IMR-90 (cell line): ENCODE measurements at regions not wholly inside any gene's neighbourhood (a gene's known extent, or its start where the extent isn't known, plus 50 kb on each side); places are given as distances from the start of the nearest gene placed in this dataset.

Experiments used
- ATAC-seq: fragments of 200-7000 bp; cut with Tn5 transposase; 2 replicates; pipeline ENCODE4 v1.9.1; 2020; ENCODE audit warnings: low read depth, mild to moderate bottlenecking, moderate library complexity
- BruUV-seq: library from RNA; stranded (reverse); fragments of 400-500 nt; replicated peaks from 2 replicates; lab custom pipeline; 2021; lab: Mats Ljungman, UMichigan
- CTCF ChIA-PET: fragments of 300-600 bp; formaldehyde crosslinking; extraction: SDS; loops from one replicate; lab custom pipeline; 2021; ENCODE audit warnings: antibody characterized with exemption; lab: Yijun Ruan, JAX
- POLR2A ChIA-PET: fragments of 300-600 bp; sonication (Branson Sonifier 250); formaldehyde crosslinking; loops from one replicate; lab custom pipeline; 2022; ENCODE audit warnings: antibody characterized with exemption; ENCODE audit not compliant: unreplicated experiment; lab: Charles Lee
- DNase-seq: peaks from one replicate; pipeline ENCODE4 v3.0.0; 2013
- H2AFZ ChIP-seq: replicated peaks from 2 replicates; pipeline ENCODE3; 2013; ENCODE audit warnings: low read length, mild to moderate bottlenecking; ENCODE audit not compliant: poor library complexity
- H2AK5ac ChIP-seq: 2 replicates; pipeline ENCODE4 v1.6.1; 2013; ENCODE audit warnings: low read depth, low read length, inconsistent platforms
- H2AK9ac ChIP-seq: replicated peaks from 2 replicates; pipeline ENCODE3; 2013; ENCODE audit warnings: mild to moderate bottlenecking, low read depth, low read length, moderate library complexity; ENCODE audit not compliant: poor library complexity
- H2BK120ac ChIP-seq: 2 replicates; pipeline ENCODE4 v1.6.1; 2013; ENCODE audit warnings: low read depth, low read length, inconsistent platforms
- H2BK15ac ChIP-seq: 3 replicates; pipeline ENCODE4 v1.6.1; 2013; ENCODE audit warnings: low read depth, low read length, inconsistent platforms
- H2BK20ac ChIP-seq: 2 replicates; pipeline ENCODE4 v1.6.1; 2013; ENCODE audit warnings: low read depth, mild to moderate bottlenecking, inconsistent platforms, low read length, moderate library complexity
- H2BK5ac ChIP-seq: 2 replicates; pipeline ENCODE4 v1.6.1; 2013; ENCODE audit warnings: mild to moderate bottlenecking, low read depth, low read length, inconsistent platforms; ENCODE audit not compliant: poor library complexity, severe bottlenecking
- H3K14ac ChIP-seq: replicated peaks from 2 replicates; pipeline ENCODE4 v1.6.1; 2013; ENCODE audit warnings: low read depth, low read length, inconsistent platforms
- H3K18ac ChIP-seq: 2 replicates; pipeline ENCODE4 v1.6.1; 2013; ENCODE audit warnings: low read depth, low read length, control low read depth
- H3K23ac ChIP-seq: 2 replicates; pipeline ENCODE4 v1.6.1; 2013; ENCODE audit warnings: low read depth, low read length, inconsistent platforms
- H3K27ac ChIP-seq: 2 replicates; pipeline ENCODE4 v1.5.1; 2013; ENCODE audit warnings: mild to moderate bottlenecking, control low read depth, low read length; ENCODE audit not compliant: insufficient read depth
- H3K27me3 ChIP-seq: 2 replicates; pipeline ENCODE4 v1.6.1; 2013; ENCODE audit warnings: low read length; ENCODE audit not compliant: control insufficient read depth, insufficient read depth
- H3K36me3 ChIP-seq: 2 replicates; pipeline ENCODE4 v1.6.1; 2013; ENCODE audit warnings: low read length, mixed read lengths; ENCODE audit not compliant: control insufficient read depth, insufficient read depth
- H3K4ac ChIP-seq: 2 replicates; pipeline ENCODE4 v1.6.1; 2013; ENCODE audit warnings: low read depth, low read length, inconsistent platforms
- H3K4me1 ChIP-seq: 2 replicates; pipeline ENCODE4 v1.6.1; 2013; ENCODE audit warnings: low read length, mixed read lengths; ENCODE audit not compliant: control insufficient read depth, insufficient read depth
- H3K4me2 ChIP-seq: 2 replicates; pipeline ENCODE4 v1.6.1; 2013; ENCODE audit warnings: low read depth, mild to moderate bottlenecking, control low read depth, low read length, moderate library complexity
- H3K4me3 ChIP-seq: 2 replicates; pipeline ENCODE4 v1.5.1; 2013; ENCODE audit warnings: low read depth, mild to moderate bottlenecking, control low read depth, low read length, moderate library complexity; ENCODE audit not compliant: insufficient read depth
- H3K56ac ChIP-seq: 2 replicates; pipeline ENCODE4 v1.6.1; 2013; ENCODE audit warnings: low read length, inconsistent platforms; ENCODE audit not compliant: insufficient read depth; ENCODE audit errors: extremely low read depth
- H3K79me1 ChIP-seq, 2 experiments: 2 replicates each; pipeline ENCODE4 v1.6.1; 2013; ENCODE audit warnings: low read length in 2 of 2, inconsistent platforms in 1 of 2, low read depth in 1 of 2
- H3K9ac ChIP-seq: 2 replicates; pipeline ENCODE4 v1.6.1; 2013; ENCODE audit warnings: low read depth, low read length, control low read depth
- H3K9me1 ChIP-seq: 2 replicates; pipeline ENCODE4 v1.6.1; 2013; ENCODE audit warnings: low read length, inconsistent platforms; ENCODE audit not compliant: insufficient read depth
- H3K9me3 ChIP-seq: 2 replicates; pipeline ENCODE4 v1.6.1; 2013; ENCODE audit warnings: low read length; ENCODE audit not compliant: control insufficient read depth, insufficient read depth
- H4K20me1 ChIP-seq: 2 replicates; pipeline ENCODE4 v1.6.1; 2013; ENCODE audit warnings: low read length, inconsistent platforms; ENCODE audit not compliant: insufficient read depth
- H4K5ac ChIP-seq: 2 replicates; pipeline ENCODE4 v1.6.1; 2013; ENCODE audit warnings: mild to moderate bottlenecking, low read depth, low read length, control low read depth
- H4K8ac ChIP-seq, 2 experiments: 2 replicates each; pipeline ENCODE4 v1.6.1; 2013; ENCODE audit warnings: low read depth in 2 of 2, low read length in 2 of 2, control low read depth in 1 of 2, inconsistent platforms in 1 of 2
- H4K91ac ChIP-seq: 2 replicates; pipeline ENCODE4 v1.6.1; 2013; ENCODE audit warnings: low read depth, low read length, inconsistent platforms; ENCODE audit not compliant: insufficient read depth
- BHLHE40 ChIP-seq: fragments of 150-350 bp; IDR thresholded peaks from 2 replicates; pipeline ENCODE4 v1.6.1; 2016; ENCODE audit warnings: mild to moderate bottlenecking, low read depth, low read length
- CEBPB ChIP-seq: IDR thresholded peaks from 2 replicates; pipeline ENCODE4 v1.6.1; 2012; ENCODE audit warnings: low read depth, low read length, improper control_type of control experiment
- CHD1 ChIP-seq: IDR thresholded peaks from 2 replicates; pipeline ENCODE4 v1.6.1; 2012; ENCODE audit warnings: low read depth, low read length, improper control_type of control experiment
- CTCF ChIP-seq: conservative IDR thresholded peaks from 2 replicates; pipeline ENCODE4 v1.5.1; 2012; ENCODE audit warnings: mild to moderate bottlenecking, low read depth, low read length, improper control_type of control experiment
- ELK1 ChIP-seq: fragments of 150-350 bp; IDR thresholded peaks from 2 replicates; pipeline ENCODE4 v1.6.1; 2016; ENCODE audit warnings: low read depth, mild to moderate bottlenecking, low read length, moderate library complexity, borderline replicate concordance
- FOS ChIP-seq: fragments of 150-350 bp; IDR thresholded peaks from 2 replicates; pipeline ENCODE4 v1.6.1; 2016; ENCODE audit warnings: low read depth, low read length
- MAFK ChIP-seq: IDR thresholded peaks from 2 replicates; pipeline ENCODE4 v1.6.1; 2012; ENCODE audit warnings: low read depth, low read length, improper control_type of control experiment
- MAZ ChIP-seq: IDR thresholded peaks from 2 replicates; pipeline ENCODE4 v1.6.1; 2012; ENCODE audit warnings: low read depth, mild to moderate bottlenecking, low read length, improper control_type of control experiment, moderate library complexity, borderline replicate concordance
- MXI1 ChIP-seq: IDR thresholded peaks from 2 replicates; pipeline ENCODE4 v1.6.1; 2012; ENCODE audit warnings: low read depth, mild to moderate bottlenecking, low read length, moderate library complexity, borderline replicate concordance
- NFE2L2 ChIP-seq: fragments of 150-350 bp; IDR thresholded peaks from 2 replicates; pipeline ENCODE4 v1.6.1; 2016; ENCODE audit warnings: low read depth, mild to moderate bottlenecking, low read length
- POLR2A ChIP-seq: IDR thresholded peaks from 2 replicates; pipeline ENCODE4 v1.6.1; 2012; ENCODE audit warnings: mild to moderate bottlenecking, low read depth, low read length
- RAD21 ChIP-seq: IDR thresholded peaks from 2 replicates; pipeline ENCODE4 v1.6.1; 2012; ENCODE audit warnings: low read length, improper control_type of control experiment
- RCOR1 ChIP-seq: IDR thresholded peaks from 2 replicates; pipeline ENCODE4 v1.6.1; 2012; ENCODE audit warnings: mild to moderate bottlenecking, low read length, improper control_type of control experiment; ENCODE audit not compliant: insufficient replicate concordance
- RFX5 ChIP-seq: IDR thresholded peaks from 2 replicates; pipeline ENCODE4 v1.8.0; 2012; ENCODE audit warnings: low read depth, mild to moderate bottlenecking, low read length, moderate library complexity
- SMC3 ChIP-seq: fragments of 150-350 bp; IDR thresholded peaks from 2 replicates; pipeline ENCODE4 v1.6.1; 2016; ENCODE audit warnings: low read depth, mild to moderate bottlenecking, antibody characterized with exemption, low read length, moderate library complexity
- USF2 ChIP-seq: fragments of 150-350 bp; IDR thresholded peaks from 2 replicates; pipeline ENCODE4 v1.6.1; 2017; ENCODE audit warnings: mild to moderate bottlenecking, antibody characterized with exemption, low read length, low read depth
- WGBS, 2 experiments: methylation state at CpG; one replicate each; pipeline versions ENCODE4 v1.1.5 to v1.1.7; 2013; ENCODE audit warnings: missing lambda C conversion rate in 2 of 2; ENCODE audit not compliant: insufficient read length in 1 of 2; ENCODE audit errors: extremely low coverage in 2 of 2; 5-methylcytosine and 5-hydroxymethylcytosine counted together
- dilution Hi-C: fragments of 300-500 bp; cut with HindIII; formaldehyde crosslinking; loops from one replicate; pipeline ENCODE4 v1.14.3; 2018; ENCODE audit warnings: low sequenced_read_pairs; ENCODE audit not compliant: unreplicated experiment
- in situ Hi-C: fragments of 300-500 bp; cut with MboI; formaldehyde crosslinking; loops from 3 replicates; pipeline ENCODE4 v1.14.3; 2019; ENCODE audit warnings: low sequenced_read_pairs, inconsistent platforms, mixed read lengths
- intact Hi-C: fragments of 100-400 bp; cut with micrococcal nuclease; formaldehyde crosslinking; loops from 2 replicates; pipeline ENCODE4 v1.10.0; 2022

- H3K9ac ChIP-seq = no peak overlapping the region
- peaks cover 24% of the 10 kb centered on the region for H3K27me3 ChIP-seq
- DNase-seq (no peak), ATAC-seq (no peak)
- H3K36me3 ChIP-seq = no peaks in the 10 kb centered on the region
- TF ChIP-seq MAFK = no peak
- TF ChIP-seq SMC3 = no peak
- TF ChIP-seq CEBPB = no peak
- TF ChIP-seq POLR2A = no peak
- no peak for TF ChIP-seq ELK1
- TF ChIP-seq BHLHE40 = no peak
- TF ChIP-seq MXI1 = no peak
- no peak for TF ChIP-seq RFX5
- no peak for TF ChIP-seq RAD21
- no peak for TF ChIP-seq CTCF
- no peak for TF ChIP-seq CHD1
- TF ChIP-seq NFE2L2 = no peak
- TF ChIP-seq RCOR1 = no peak
- no peak for TF ChIP-seq FOS
- no peak for TF ChIP-seq MAZ
- TF ChIP-seq USF2 = no peak
- no TSS peak for BruUV-seq
- H3K4ac ChIP-seq = no peak overlapping the region
- H2AK5ac ChIP-seq = no peak overlapping the region
- H3K4me1 ChIP-seq = no peaks in the 10 kb centered on the region
- no peak overlapping the region for H4K8ac ChIP-seq
- no peak overlapping the region for H4K91ac ChIP-seq
- in situ Hi-C loops = no loop called here
- WGBS, 2 experiments = 88% methylated on average over 8 of the region's 13 CpGs; no CpG with 5 or more reads in 1 of the 2 experiments
- H3K4me3 ChIP-seq = no peak overlapping the region
- H3K23ac ChIP-seq = no peak overlapping the region
- POLR2A ChIA-PET = no interaction called here
- no peak overlapping the region for H2BK5ac ChIP-seq
- dilution Hi-C loops = no loop called here
- no peak overlapping the region for H2BK15ac ChIP-seq
- no peaks in the 10 kb centered on the region; the same call in 1 of the 2 replicates for H3K9me1 ChIP-seq
- H3K14ac ChIP-seq = no peak overlapping the region
- CTCF ChIA-PET = no interaction called here
- intact Hi-C loops = no loop called here
- H2BK20ac ChIP-seq = no peak overlapping the region
- no peaks in the 10 kb centered on the region for H4K20me1 ChIP-seq
- H3K79me1 ChIP-seq = no peaks in the 10 kb centered on the region
- no peak overlapping the region for H3K27ac ChIP-seq
- no peak overlapping the region for H2BK120ac ChIP-seq
- H3K18ac ChIP-seq = no peak overlapping the region
- no peak overlapping the region for H4K5ac ChIP-seq
- H3K56ac ChIP-seq = no peak overlapping the region
- no peak overlapping the region for H3K4me2 ChIP-seq
- no peak overlapping the region for H2AK9ac ChIP-seq
- no peaks in the 10 kb centered on the region for H3K9me3 ChIP-seq
- H2AFZ ChIP-seq = no peak overlapping the region
Observed at GRCh38 chr4:3687538-3687937, 78.6 kb upstream of the ADRA2C start.
